ENCODE measurements at regions not wholly inside any gene's neighbourhood (a gene's known extent, or its start where the extent isn't known, plus 50 kb on each side); places are given as distances from the start of the nearest gene placed in this dataset.

DNA sequence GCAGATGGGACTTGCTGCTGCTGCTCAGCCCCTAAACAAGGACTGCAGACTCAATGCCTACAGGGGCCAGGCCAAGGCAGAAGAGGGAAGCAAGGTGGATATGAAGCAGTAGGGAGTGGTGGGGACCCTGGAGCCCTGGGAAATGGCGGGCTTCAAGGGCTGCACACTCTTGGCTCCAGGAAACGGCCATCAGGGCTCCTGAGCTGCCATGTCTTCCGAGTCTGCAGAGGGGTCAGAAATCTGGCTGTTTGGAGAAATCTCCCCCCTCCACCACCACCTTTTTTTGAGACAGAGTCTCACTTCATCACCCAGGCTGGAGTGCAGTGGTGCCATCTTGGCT, 169.1 kb downstream of the KATNIP start:
- TF ChIP-seq, protein P1, sequence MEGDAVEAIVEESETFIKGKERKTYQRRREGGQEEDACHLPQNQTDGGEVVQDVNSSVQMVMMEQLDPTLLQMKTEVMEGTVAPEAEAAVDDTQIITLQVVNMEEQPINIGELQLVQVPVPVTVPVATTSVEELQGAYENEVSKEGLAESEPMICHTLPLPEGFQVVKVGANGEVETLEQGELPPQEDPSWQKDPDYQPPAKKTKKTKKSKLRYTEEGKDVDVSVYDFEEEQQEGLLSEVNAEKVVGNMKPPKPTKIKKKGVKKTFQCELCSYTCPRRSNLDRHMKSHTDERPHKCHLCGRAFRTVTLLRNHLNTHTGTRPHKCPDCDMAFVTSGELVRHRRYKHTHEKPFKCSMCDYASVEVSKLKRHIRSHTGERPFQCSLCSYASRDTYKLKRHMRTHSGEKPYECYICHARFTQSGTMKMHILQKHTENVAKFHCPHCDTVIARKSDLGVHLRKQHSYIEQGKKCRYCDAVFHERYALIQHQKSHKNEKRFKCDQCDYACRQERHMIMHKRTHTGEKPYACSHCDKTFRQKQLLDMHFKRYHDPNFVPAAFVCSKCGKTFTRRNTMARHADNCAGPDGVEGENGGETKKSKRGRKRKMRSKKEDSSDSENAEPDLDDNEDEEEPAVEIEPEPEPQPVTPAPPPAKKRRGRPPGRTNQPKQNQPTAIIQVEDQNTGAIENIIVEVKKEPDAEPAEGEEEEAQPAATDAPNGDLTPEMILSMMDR (IDR thresholded peaks at IDR 0.05) = no peak
- TF ChIP-seq EP300 (IDR thresholded peaks at IDR 0.05) (no peak), POLR2A (IDR thresholded peaks at IDR 0.05) (no peak)
